ENCODE measurements at regions not wholly inside any gene's neighbourhood (a gene's known extent, or its start where the extent isn't known, plus 50 kb on each side); places are given as distances from the start of the nearest gene placed in this dataset.
A peak's percentile ranks its signal among the peaks of the same experiment; 100 is the strongest.
"Not testable (repeated sequence)": the region's sequence is repeated elsewhere in the genome, so short reads cannot be mapped to it uniquely, and the experiment has no call there.

DNA sequence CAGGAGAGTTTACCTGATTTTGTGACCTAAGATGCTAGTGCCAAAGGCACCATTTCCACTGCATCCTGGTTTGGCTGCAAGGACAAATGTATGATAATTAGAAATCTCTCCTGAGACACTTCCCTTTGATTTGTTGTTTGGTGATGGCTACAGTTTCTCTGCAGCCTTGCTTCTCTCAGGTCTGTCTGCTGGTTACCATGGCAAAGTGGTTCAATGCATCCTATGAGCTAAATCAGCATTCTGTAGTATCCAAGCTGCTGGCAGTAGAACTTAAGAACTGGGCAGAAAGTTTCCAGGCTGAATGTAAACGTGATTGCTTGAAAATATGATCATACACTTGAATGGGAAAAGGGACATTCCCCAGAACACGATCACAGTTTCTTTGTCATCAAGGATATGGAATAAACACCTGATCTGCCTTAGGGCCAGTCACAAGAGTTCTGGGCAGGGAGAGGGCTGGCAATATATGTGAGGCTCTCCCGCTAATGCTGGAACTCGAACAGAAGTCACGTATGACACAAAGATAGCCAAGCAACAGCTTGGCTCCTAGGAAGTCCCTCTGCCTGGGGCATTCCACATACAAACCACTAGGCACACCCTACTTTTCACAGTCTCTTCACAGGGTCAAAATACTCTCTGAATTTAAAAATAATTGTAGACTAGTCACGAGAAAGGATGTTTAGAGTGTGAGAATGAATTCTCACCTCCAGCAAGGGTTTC lies 138.1 kb upstream of the GRAMD2B start:
- DNase-seq (ENCODE audit: low read depth in 3 of 3): no peak

DNA sequence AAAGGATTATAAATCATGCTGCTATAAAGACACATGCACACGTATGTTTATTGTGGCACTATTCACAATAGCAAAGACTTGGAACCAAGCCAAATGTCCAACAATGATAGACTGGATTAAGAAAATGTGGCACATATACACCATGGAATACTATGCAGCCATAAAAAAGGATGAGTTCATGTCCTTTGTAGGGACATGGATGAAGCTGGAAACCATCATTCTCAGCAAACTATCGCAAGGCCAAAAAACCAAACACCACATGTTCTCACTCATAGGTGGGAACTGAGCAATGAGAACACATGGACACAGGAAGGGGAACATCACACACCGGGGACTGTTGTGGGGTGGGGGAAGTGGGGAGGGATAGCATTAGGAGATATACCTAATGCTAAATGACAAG lies 127.1 kb upstream of the GRAMD2B start:
- not testable (repeated sequence) for DNase-seq (ENCODE audit: low read depth in 3 of 3)

DNA sequence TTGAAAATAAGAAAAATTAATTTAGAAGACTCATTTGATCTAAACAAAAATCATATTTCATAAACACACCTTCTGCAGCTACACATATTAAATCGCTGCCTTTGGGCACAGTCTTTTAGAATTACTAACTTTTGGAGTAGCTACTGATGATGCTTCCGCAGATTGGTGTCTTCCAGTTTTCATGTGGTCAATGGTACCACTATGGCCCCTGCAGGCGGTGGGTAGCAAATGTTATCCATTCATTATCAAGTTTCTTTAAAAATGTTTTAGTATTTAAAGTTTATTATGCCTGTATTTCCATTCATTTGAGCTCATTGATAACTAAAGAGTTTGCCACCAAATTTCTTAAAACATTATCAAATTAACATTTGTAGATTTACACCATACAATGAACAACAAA lies 122.9 kb upstream of the GRAMD2B start:
- DNase-seq (ENCODE audit: low read depth in 3 of 3): no peak

DNA sequence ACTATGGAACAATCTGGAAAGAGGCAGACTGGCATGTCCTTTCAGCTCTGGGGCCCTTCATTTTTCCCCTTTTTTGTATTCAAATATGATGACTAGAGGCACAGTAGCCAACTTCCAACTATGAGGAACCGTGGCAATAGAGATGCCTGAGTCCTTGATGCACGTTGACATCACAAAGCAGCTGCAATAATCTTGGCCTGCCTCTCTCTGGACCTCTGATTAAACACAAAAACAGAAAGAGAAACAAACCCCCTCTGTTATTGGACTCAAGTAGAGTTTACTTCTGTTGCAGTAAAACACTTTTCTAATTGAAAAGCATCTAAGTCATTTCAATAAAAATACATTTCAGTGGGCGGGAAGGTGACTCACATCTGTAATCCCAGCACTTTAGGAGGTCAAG lies 122.2 kb upstream of the GRAMD2B start:
- no peak for DNase-seq (ENCODE audit: low read depth in 3 of 3)

DNA sequence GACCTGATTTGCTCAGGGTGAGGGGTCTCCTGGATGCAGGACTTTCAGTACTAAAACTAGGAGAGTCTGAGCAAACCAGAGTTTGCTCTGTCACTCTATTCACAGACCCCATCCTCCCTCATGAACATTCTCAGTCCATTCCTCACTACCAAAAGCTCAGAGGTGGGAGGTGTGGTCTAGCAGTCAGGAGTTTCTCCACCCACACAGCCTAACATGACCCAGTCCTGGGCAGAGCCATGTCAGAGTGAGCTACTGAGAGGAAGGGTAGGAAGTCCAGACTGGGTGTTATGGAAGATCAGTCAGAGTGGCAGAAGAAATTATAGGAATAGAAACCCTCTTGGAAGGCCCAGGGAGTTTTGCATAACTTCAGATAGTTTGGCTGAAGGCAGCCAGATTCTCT lies 113.3 kb upstream of the GRAMD2B start:
- DNase-seq (ENCODE audit: low read depth in 3 of 3): no peak

DNA sequence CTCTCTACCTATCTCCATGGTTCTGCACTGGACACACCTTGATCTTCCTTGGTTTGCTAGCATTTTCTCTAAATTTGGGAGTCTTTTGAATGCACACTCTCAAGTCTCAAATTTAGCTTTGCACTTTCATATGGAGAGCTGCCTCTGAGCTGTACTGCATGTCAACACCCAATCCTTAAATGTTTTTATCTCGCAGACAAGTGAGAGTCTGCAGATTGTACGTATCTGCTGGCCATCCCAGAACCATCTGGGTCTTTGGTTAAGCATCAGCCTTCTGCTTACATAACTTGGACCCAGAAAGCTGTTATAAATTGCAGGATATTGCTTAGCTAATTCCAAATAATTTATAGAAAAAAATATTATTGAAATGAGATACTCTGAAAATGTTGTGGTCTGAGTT lies 111.4 kb upstream of the GRAMD2B start:
- DNase-seq (ENCODE audit: low read depth in 3 of 3): no peak

DNA sequence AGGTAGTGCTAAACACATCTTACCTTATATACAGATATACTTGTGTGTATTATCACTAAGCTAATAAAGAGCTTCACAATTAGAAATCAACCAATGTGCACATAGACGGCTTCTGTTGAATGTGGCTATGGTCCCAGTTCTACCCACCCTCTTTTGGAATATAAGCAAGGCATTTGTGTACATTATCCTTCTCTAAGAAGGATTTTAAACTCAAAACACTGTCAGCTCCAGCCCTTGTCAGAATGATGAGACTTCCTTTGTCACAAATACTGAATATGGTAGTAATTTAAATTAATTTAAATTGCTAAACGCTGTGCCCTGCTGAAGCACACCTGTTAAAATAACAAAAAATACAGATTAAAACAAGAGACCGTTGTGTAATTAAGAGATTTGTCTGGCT lies 107.9 kb upstream of the GRAMD2B start:
- no peak for DNase-seq (ENCODE audit: low read depth in 3 of 3)

DNA sequence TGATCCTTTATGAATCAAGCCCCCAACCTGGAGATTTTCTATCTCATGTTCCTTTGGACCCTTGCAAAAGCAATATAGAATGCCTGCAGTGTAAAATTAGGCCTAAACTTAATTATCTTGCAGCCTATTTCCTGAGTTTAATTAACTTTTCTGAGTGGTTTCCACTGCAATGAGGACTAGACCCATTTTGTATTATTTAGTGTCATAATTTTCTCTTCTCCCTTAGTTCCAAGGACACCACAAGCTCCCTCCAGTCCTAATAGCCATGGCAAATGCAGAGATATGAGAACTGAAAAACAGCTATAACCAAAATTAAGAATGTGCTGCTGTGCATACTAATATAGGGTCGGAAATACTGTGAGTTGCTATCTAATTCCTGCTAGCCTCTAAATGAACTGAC lies 90.9 kb upstream of the GRAMD2B start:
- DNase-seq (ENCODE audit: low read depth in 3 of 3): no peak

DNA sequence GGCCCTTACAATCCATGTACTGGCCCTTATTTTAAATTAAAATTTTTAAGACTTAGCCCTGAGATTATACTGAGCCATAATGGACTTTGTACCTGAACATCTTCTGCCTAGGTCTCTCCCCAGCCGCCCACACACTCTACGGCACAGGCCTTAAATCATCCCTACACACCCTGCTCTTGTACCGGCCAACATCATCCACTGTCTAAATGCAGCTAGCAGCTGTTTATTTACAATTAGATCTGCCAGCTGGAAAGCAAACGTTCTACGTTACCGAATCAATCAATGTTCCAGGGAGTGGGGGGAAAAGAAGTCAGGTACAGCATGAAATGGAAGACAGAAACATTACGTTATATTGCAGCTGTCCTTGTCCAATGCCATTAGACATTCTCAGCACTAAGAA lies 88.4 kb upstream of the GRAMD2B start:
- DNase-seq (ENCODE audit: low read depth in 3 of 3): no peak

DNA sequence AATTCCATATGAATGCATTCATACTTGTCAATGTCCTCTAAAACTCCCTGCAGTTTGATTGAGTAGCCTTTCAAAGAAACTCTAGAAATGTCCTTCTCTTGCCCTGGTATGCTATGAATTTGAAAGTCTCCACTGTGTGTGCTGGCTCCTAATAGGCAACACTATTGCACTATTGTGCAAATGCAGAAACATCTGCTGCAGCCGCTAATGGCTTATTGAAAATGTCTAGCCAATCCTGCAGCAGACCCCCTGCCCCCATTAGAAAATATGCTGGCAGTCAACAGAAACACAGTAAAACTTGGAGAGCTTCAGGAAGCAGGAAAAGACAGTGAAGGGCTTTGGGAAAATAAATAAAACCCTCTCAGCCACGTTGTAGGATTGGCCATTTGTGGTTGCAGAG lies 87.3 kb upstream of the GRAMD2B start:
- no peak for DNase-seq (ENCODE audit: low read depth in 3 of 3)

DNA sequence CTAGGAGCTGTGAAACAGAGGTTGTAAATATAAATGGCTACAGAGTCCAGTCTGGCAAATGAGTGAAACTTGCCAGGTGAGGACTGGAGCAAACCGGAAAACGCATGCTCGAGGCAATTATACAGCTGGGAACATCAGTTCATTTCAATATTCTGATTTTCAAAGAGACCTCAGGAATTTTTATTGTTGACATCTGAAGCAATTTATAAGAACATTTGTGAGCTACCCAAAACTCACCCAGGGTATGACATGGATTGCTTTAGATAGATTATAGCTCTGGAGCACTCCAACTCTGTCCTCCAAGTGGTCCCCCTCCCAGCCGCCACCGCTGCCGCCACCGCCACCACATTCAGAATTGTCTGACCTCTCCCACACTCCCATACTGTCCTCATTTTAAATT lies 84.6 kb upstream of the GRAMD2B start:
- DNase-seq (ENCODE audit: low read depth in 3 of 3): no peak

DNA sequence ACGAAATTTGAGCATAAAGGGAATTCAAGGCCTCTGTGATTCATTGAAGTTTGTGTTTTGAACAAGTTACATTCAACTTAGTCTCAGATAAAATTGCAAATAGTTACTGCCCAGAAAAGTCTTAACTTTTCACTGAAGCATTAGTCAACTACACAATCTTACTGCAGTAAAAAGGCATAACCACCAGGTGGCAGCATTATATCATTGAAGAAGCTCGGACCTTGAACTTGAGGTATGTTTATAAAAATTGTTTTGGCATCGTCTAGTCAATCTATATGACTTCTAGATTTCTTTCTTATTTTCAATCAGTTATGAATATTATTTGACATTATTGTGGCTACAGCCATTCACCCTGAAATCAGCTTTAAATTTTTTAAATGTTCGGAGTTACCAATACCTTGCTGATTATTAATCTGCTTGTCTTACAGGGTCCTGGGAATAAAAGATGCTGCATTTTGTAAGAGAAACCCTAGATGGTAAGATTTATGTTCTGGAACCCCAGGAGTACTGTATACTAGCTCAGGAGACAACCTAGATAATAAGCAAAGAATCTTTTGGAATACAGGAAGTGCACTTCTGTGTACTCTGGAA lies 83.9 kb upstream of the GRAMD2B start:
- DNase-seq (ENCODE audit: low read depth in 3 of 3): peak in 2 of 3 experiments; percentile 21 to 43

DNA sequence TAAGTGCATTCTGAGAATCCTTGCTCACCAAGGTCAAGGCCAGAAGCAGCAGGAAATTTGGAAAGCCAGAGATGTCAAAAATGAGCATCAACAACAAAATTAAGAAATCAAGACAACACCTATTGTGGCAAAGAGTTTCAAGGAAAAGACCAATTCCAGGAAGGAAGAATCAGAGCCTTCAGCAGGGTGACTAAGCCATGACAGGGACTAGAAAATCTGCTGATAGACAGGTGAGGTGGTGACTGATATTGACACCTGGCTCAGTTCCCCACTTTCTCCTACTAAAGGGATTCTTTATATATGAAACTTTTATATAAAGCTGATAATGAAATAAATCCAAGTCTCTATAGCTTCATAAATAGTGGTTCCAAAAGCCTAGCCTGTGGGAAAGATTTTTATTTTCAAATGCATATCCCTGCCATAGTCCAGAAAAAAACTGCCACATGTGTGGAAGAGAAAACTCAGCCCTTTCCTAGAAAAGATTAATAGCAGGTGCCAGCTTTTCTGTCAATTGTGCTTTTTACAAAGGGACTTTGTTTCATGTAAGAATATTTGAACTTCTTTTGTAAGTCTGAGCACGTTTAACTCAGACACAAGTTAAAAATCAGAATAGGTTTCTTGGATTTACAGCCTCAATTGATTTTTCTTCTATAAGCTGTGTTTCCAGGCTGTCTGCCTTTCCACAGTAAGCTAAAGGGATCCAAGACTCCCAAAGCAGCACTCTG lies 81.1 kb upstream of the GRAMD2B start:
- DNase-seq (ENCODE audit: low read depth in 3 of 3): no peak

DNA sequence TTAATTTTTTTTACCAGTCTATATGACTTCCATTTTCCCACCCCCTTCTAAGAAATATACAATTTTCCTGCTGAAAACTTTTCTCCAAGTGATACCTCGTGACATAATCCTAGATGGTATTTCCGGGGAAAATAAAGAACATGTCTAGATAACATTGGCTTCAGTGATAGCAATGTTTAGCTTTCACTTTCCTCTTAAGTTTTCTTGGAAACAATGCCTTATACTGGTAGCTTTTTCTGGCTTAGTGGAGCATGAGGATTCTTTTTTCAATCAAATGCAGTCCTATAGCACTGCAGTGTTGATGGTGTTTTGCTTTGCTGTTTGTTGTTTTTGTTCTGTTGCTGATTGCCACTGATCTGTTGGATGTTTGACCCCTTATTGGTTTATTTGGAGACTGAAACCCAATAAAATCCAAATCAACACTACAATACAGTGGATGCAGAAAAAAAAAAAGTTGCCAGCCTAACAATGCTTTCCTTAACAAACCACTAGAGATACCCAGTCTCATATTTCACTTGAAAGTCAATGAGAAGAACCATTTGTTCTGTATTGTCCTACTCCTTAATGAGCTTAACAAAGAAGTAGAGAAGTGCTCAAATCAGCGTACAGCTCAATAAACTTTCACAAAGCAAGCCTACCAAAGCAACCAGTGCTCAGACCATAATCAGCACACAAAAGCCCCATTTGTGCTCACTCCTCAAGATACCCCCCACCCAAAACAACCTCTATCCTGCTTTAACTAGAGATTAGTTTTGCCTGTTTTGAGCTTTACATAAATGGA lies 74.2 kb upstream of the GRAMD2B start:
- DNase-seq (ENCODE audit: low read depth in 3 of 3): no peak

DNA sequence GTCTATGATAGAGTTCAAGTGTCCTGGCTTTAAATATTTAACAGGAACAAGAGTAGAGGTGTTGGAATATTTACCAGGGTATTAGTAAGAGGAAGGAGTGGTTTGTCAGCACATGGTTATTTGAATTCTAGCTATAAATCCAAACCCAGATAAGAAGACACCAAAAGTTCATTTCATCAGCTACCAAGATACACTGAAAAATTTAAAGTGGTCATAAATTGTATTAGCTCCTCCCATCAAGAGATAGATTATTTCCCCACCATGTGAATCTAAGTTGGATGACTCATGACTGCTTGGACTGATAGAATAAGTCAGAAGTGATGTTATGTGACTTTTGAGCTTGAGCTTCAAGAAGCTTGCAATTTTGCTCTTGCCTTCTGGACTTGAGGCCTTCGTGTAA lies 72.1 kb upstream of the GRAMD2B start:
- DNase-seq (ENCODE audit: low read depth in 3 of 3): no peak

DNA sequence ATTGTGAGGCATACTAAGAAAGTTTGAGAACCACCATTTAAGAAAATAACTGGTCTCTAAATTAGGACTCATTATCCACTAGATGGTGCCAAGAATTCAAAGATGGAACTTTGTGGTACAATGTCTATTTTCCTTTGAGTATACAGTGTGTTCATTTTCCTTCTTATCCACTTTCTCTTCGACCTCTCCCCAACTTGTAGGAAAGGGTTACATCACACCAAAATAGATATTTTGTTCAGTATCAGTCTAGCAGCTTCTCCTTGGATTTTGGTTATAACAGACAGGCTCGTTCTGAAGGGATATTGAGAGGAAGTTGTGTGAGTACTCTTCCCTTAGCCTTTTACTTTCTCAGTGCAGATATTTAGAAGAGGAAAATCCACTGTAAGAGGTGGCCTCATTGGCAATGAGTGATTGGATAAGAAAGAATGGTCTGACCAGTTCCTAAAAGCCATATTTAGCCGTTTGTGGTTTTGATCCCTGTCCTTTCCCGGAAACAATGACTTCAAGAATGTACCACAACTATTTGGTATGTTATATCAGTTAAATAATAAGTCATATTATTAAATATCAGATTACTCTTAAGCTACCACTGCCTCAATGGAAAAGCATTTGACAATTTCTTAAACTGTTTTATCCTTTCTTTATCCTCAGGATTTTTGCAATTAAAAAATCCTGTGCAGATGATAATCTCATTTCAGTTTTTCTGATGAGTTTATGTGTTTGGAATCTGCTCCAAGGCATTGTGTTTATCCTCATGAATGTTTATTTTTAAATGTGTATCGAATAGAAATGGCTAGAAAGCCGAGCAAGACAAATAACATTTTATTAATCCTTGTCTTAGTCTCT lies 69.0 kb upstream of the GRAMD2B start:
- no peak for DNase-seq (ENCODE audit: low read depth in 3 of 3)

DNA sequence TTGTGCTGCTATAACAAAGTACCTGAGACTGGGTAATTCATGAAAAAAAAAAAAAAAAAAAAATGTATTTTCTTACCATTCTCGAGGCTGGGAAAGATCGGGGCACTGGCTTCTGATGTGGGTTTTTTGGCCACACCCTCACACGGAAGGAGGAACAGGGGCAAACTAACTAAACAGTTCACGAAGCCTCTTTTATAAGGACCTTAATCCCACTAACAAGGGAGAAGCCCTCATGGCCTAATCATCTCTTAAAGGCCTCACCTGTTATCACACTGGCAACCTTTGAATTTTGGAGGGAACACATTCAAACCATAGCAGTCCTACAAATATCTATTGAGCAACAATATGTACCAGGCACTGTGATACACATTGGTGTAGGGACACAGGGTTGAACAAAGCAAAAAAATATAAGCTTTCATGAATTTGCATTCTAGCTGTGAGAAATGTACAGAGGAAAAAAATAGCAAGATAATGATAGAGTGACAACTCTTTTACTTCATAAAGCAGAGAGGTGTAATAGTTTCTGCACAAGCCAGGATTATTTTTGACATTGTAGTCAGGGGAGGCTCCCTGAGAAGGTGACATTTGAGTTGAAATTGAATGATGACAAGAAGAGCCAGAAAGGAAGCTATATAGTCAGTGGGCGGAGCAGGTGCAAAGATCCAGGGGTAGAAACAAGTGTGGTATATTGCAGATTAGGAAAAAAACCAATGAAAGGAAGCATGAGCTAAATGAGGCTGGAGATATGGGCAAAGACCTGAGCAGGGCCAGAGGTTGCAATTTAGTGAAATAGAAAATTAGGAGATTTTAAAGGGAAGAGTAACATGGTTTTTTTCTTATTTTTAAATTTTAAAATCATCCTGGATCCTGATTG lies 68.1 kb upstream of the GRAMD2B start:
- DNase-seq (ENCODE audit: low read depth in 3 of 3): no peak

DNA sequence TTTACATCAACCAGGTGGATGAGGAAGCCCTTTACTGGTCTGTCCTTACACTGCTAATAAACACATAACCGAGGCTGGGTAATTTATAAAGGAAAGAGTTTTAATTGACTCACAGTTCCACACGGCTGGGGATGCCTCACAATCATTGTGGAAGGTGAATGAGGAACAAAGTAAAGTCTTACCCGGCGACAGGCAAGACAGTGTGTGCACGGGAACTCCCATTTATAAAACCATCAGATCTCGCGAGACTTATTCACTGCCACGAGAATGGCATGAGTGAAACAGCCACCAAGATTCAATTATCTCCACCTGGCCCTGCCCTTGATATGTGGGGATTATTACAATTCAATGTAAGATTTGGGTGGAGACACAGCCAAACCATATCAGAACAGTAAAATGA lies 67.3 kb upstream of the GRAMD2B start:
- no peak for DNase-seq (ENCODE audit: low read depth in 3 of 3)

DNA sequence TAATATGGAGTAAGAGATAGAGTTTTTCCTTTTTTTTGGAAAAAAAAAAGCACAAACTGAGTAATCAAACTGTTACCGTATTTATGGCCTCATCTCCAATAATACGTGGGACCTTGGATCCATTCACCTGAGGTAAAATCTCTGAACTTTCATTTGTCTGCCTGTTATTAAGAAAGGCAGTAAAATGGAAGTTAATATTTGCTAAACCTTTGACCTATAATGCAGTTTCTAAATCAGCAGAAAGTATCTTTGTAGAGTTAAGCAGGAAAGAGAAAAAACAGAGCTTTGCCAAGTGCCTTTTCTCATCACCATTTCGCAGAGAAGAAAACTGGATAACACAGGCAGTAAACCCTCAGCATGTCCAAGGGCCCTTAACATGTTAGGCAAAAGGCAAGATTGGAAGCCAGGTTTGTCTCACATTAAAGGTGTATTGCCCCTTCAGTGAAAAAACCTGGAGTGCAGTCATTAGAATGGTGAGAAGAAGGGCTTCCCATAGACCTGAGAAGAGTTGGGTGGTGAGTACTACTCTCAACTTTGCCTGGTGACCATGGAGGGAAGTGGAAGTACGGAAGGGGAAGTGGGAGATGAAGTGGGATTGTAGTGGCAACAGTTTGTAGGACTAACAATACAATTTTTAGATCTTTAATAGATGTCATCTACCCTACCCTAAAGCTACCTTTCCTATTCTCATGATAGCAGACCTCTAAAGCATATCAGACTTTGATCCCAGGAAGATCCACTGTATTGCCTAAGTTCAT lies 65.4 kb upstream of the GRAMD2B start:
- DNase-seq (ENCODE audit: low read depth in 3 of 3): no peak

DNA sequence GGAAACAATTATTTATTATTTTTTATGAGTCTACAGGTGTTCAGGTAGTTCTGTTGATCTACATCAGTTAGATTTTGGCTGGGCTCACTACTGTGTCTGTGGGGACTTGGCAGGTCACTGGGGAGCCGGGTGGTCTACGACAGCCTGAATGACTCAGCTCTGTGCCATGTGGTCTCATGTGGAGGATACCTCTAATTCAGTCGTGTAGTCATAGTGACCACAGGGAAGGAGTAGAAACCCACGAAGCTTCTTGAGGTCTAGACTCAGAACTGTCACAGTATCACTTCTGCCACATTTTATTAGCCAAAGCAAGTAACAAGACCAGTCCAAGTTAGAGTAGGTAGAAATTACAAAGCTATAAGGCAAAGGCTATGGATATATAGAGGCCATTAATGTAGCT lies 64.7 kb upstream of the GRAMD2B start:
- DNase-seq (ENCODE audit: low read depth in 3 of 3): no peak

All from stimulated activated CD4-positive, alpha-beta T cell treated with anti-CD3 and anti-CD28 coated beads, TNF-alpha, amount 100 ng/mL, for 24 hours (primary cell).